Right lobe of liver (tissue), 6 donors: ENCODE measurements at regions not wholly inside any gene's neighbourhood (a gene's known extent, or its start where the extent isn't known, plus 50 kb on each side); places are given as distances from the start of the nearest gene placed in this dataset.
A peak's percentile ranks its signal among the peaks of the same experiment; 100 is the strongest.

Source experiments
- ATAC-seq, 4 donors: fragments of 200-7000 bp; cut with Tn5 transposase; one replicate each; pipeline ENCODE4 v1.9.1; 2020; ENCODE audit warnings: mild to moderate bottlenecking in 4 of 4, moderate library complexity in 4 of 4
- DNase-seq, 3 donors: peaks; one replicate each; pipeline ENCODE4 v3.0.0-alpha.2; 2020
- H3K27ac ChIP-seq, 3 donors: fragments of 200-600 bp; one replicate each; pipeline ENCODE4 v1.8.0; 2022
- H3K27me3 ChIP-seq, 2 donors: fragments of 200-600 bp; one replicate each; pipeline ENCODE4 v1.8.0; 2022
- H3K36me3 ChIP-seq, 4 donors: fragments of 200-600 bp; sonication (generic) in 1 of 4; one replicate each; pipeline versions ENCODE4 v1.5.1 to v1.8.0; 2017 to 2022; ENCODE audit warnings: control low read depth in 1 of 4
- H3K4me1 ChIP-seq, 4 donors: fragments of 200-600 bp; sonication (generic) in 1 of 4; one replicate each; pipeline versions ENCODE4 v1.5.1 to v1.8.0; 2017 to 2022; ENCODE audit warnings: control low read depth in 1 of 4
- H3K4me3 ChIP-seq, 3 donors: fragments of 200-600 bp; one replicate each; pipeline ENCODE4 v1.8.0; 2022
- H3K9me3 ChIP-seq, 4 donors: fragments of 200-600 bp; sonication (generic) in 1 of 4; one replicate each; pipeline versions ENCODE4 v1.5.1 to v1.8.0; 2017 to 2022; ENCODE audit warnings: control low read depth in 1 of 4
- CTCF ChIP-seq, 4 donors: fragments of 200-600 bp in 3 of 4; fragments of 450-650 bp in 1 of 4; IDR thresholded peaks; one replicate each; pipeline versions ENCODE4 v1.5.1 to v1.8.0; 2016 to 2022; ENCODE audit warnings: antibody characterized with exemption in 4 of 4, mild to moderate bottlenecking in 2 of 4
- POLR2A ChIP-seq: fragments of 450-650 bp; IDR thresholded peaks from one replicate; pipeline ENCODE4 v1.6.1; 2017; ENCODE audit warnings: antibody characterized with exemption, mild to moderate bottlenecking
- WGBS: methylation state at CpG from one replicate; pipeline ENCODE4 v1.1.6; 2018; ENCODE audit warnings: low coverage, low lambda C conversion rate; ENCODE audit not compliant: insufficient coverage; ENCODE audit errors: missing lambda C conversion rate; 5-methylcytosine and 5-hydroxymethylcytosine counted together
- intact Hi-C, 2 donors: fragments of 100-400 bp; cut with DNase I; formaldehyde crosslinking; loops; one replicate each; pipeline versions ENCODE4 v1.11.2 to v1.14.1; 2022
- donor health status: DM: no; HTN: yes; CAD: no.
- donor health status: DM: no; HTN: no; CAD: no.
- donor health status: DM: no; HTN: no; CAD: no.
- donor health status: DM: no; HTN: yes; CAD: no.
- donor health status: DM: no; HTN: yes; CAD: no.

GRCh38 chr13:63149375-63149774 is 1733.7 kb upstream of the PCDH20 start:
- WGBS, result 52% methylated on average over 3 of the region's 3 CpGs
- H3K27me3 ChIP-seq, result no peaks in the 10 kb centered on the region
- DNase-seq (no peak), ATAC-seq (no peak)
- TF ChIP-seq CTCF (IDR thresholded peaks at IDR 0.05) (no peak), POLR2A (no peak)
- intact Hi-C loops, result no loop called here
- H3K4me3 ChIP-seq, result no peak overlapping the region
- H3K9me3 ChIP-seq, result no peaks in the 10 kb centered on the region
- H3K27ac ChIP-seq, result no peak overlapping the region
- H3K36me3 ChIP-seq, result no peaks in the 10 kb centered on the region
- H3K4me1 ChIP-seq, result no peaks in the 10 kb centered on the region

- DNase-seq (no peak), ATAC-seq (no peak)
- TF ChIP-seq POLR2A, result no peak
- no peak for TF ChIP-seq CTCF (IDR thresholded peaks at IDR 0.05)
- Histone ChIP-seq H3K9me3 (no peaks in the 10 kb centered on the region), H3K4me1 (no peaks in the 10 kb centered on the region), H3K36me3 (no peaks in the 10 kb centered on the region), H3K27ac (no peak overlapping the region), H3K4me3 (no peak overlapping the region), H3K27me3 (no peaks in the 10 kb centered on the region)
- intact Hi-C loops, result no loop called here
Measured at GRCh38 chr13:63139277-63139676, 1723.6 kb upstream of the PCDH20 start.

GRCh38 chr13:63129995-63130394 is 1714.3 kb upstream of the PCDH20 start:
- no peak for TF ChIP-seq CTCF (IDR thresholded peaks at IDR 0.05)
- no peak for TF ChIP-seq POLR2A
- H3K36me3 ChIP-seq, result no peaks in the 10 kb centered on the region
- no peaks in the 10 kb centered on the region for H3K4me1 ChIP-seq
- no peaks in the 10 kb centered on the region for H3K9me3 ChIP-seq
- no peaks in the 10 kb centered on the region for H3K27me3 ChIP-seq
- no peak overlapping the region for H3K27ac ChIP-seq
- ATAC-seq (no peak), DNase-seq (no peak)
- intact Hi-C loops, result no loop called here
- H3K4me3 ChIP-seq, result no peak overlapping the region

- Histone ChIP-seq H3K27ac (no peak overlapping the region), H3K36me3 (no peaks in the 10 kb centered on the region), H3K4me1 (no peaks in the 10 kb centered on the region), H3K4me3 (no peak overlapping the region), H3K9me3 (no peaks in the 10 kb centered on the region), H3K27me3 (no peaks in the 10 kb centered on the region)
- 54% methylated on average over 2 of the region's 2 CpGs for WGBS
- DNase-seq (no peak), ATAC-seq (no peak)
- TF ChIP-seq CTCF (IDR thresholded peaks at IDR 0.05) (no peak), POLR2A (no peak)
- intact Hi-C loops, result no loop called here
Measured at GRCh38 chr13:63128716-63129115, 1713.1 kb upstream of the PCDH20 start.

- WGBS, result 21% methylated on average over 1 of the region's 1 CpG
- no peak overlapping the region for H3K4me3 ChIP-seq
- intact Hi-C loops, result no loop called here
Measured at GRCh38 chr13:63124863-63125262, 1709.2 kb upstream of the PCDH20 start.

More at GRCh38 chr13:63124863-63125262, 1709.2 kb upstream of the PCDH20 start:
- ATAC-seq, result no peak
- Histone ChIP-seq H3K27ac (no peak overlapping the region), H3K4me1 (no peaks in the 10 kb centered on the region), H3K27me3 (no peaks in the 10 kb centered on the region), H3K9me3 (no peaks in the 10 kb centered on the region), H3K36me3 (no peaks in the 10 kb centered on the region)
- no peak for DNase-seq
- TF ChIP-seq CTCF (IDR thresholded peaks at IDR 0.05) (peak; percentile 5 to 35 (median 28)), POLR2A (no peak)
